ENCODE measurements at regions not wholly inside any gene's neighbourhood (a gene's known extent, or its start where the extent isn't known, plus 50 kb on each side); places are given as distances from the start of the nearest gene placed in this dataset.

DNA sequence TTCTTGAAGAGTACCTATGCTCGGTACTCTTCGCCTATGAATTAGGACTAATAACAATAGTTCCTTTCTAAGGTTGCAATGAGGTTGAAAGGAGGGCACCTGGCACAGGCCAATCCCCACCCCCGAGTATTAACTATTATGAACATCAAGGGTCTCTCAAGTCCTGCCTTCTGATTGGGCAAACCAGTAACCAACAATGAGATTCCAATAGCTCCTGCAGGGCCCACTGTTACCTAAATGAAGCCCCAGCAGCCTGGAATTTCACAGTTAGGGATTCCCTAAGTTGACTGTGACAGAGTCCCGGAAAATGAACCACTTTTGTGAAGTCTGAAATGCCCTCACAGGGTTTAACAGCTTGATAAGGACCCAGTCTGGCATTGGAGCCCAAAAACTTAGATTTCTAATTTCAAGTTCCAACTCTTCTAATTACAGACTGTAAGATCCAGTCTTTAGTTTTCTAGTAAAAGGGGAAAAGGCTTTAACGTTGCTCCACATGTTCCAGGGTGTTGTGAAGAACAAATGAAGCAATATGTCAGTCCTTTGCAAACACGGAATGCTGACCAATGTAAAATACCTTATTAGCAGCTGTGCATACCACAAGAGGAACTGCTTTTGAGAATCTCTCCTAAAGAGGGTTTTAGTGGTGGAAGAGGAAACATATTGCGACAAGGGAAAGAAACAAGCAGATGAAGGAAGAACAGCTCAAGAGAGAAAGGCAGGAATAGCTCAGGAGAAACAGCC, 277.7 kb upstream of the MAP2 start:
- TF ChIP-seq, protein P1, sequence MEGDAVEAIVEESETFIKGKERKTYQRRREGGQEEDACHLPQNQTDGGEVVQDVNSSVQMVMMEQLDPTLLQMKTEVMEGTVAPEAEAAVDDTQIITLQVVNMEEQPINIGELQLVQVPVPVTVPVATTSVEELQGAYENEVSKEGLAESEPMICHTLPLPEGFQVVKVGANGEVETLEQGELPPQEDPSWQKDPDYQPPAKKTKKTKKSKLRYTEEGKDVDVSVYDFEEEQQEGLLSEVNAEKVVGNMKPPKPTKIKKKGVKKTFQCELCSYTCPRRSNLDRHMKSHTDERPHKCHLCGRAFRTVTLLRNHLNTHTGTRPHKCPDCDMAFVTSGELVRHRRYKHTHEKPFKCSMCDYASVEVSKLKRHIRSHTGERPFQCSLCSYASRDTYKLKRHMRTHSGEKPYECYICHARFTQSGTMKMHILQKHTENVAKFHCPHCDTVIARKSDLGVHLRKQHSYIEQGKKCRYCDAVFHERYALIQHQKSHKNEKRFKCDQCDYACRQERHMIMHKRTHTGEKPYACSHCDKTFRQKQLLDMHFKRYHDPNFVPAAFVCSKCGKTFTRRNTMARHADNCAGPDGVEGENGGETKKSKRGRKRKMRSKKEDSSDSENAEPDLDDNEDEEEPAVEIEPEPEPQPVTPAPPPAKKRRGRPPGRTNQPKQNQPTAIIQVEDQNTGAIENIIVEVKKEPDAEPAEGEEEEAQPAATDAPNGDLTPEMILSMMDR (conservative IDR thresholded peaks at IDR 0.05; ENCODE audit: low read depth, low read length), result no peak
- no peak for TF ChIP-seq EZH2 (IDR thresholded peaks at IDR 0.05; ENCODE audit: borderline replicate concordance, low read depth, low read length, poor library complexity, severe bottlenecking)
- no peak for DNase-seq (ENCODE audit: low spot score)
- intact Hi-C loops (cut with micrococcal nuclease; ENCODE audit: unreplicated experiment), result no loop called here
- no peaks in the 10 kb centered on the region for H3K36me3 ChIP-seq (ENCODE audit: insufficient read depth, low read length, poor library complexity, severe bottlenecking)
- no TSS peak for BruUV-seq (replicated peaks)
- no peak overlapping the region for H3K4me3 ChIP-seq (ENCODE audit: low read depth, low read length, poor library complexity, severe bottlenecking)
- H3K27me3 ChIP-seq (replicated peaks; ENCODE audit: insufficient read depth, low read depth, low read length, poor library complexity), result peaks cover 55% of the 10 kb centered on the region
- no peak overlapping the region for H3K27ac ChIP-seq (ENCODE audit: low read depth, low read length, poor library complexity, severe bottlenecking)
- POLR2A ChIA-PET (ENCODE audit: low non-redundant PET), result no interaction called here
- CTCF ChIA-PET, result no interaction called here
- no peaks in the 10 kb centered on the region for H3K9me3 ChIP-seq (ENCODE audit: low read depth, low read length, poor library complexity, severe bottlenecking)
- no peaks in the 10 kb centered on the region for H3K4me1 ChIP-seq (ENCODE audit: insufficient read depth, low read length, poor library complexity, severe bottlenecking)

DNA sequence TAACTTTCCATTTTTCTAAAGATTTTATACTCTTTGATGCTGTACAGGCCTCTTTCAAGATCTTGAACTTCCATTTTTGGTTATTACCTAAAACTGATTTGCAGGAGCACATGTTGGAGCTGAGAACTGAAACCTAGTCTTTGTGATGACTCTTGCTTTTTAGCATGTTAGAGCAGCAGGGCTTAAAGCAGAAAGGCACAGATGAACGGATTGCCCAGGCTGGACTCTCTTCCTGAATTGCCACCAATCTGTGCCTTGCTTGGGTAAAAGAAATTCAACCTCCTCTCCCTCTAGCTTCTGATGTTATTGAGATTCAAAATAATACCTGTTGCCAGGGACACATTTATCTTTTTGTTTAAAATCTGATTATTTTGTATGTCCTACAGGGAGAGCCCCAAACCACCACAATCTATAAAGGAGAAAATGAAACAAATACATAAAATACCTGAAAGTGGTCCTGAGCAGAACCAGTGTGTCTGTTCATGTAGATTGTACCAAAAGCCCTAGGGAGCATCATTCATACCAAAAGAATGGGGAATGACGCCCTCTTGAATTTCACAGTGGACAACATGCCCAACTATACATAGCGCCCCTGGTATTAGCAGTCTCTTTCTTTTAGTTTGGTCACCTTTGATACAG, 277.0 kb upstream of the MAP2 start:
- CTCF ChIA-PET, result no interaction called here

GRCh38 chr2:209147981-209148380, 275.9 kb upstream of the MAP2 start:
- DNase-seq (ENCODE audit: low spot score), result peak; percentile 2
- TF ChIP-seq, protein P1 (conservative IDR thresholded peaks at IDR 0.05; ENCODE audit: low read depth, low read length), result no peak
- no peak for TF ChIP-seq EZH2 (IDR thresholded peaks at IDR 0.05; ENCODE audit: borderline replicate concordance, low read depth, low read length, poor library complexity, severe bottlenecking)
- ChIA-PET POLR2A (ENCODE audit: low non-redundant PET) (no interaction called here), CTCF (no interaction called here)
- no peak overlapping the region for H3K4me3 ChIP-seq (ENCODE audit: low read depth, low read length, poor library complexity, severe bottlenecking)
- peaks cover 44% of the 10 kb centered on the region for H3K27me3 ChIP-seq (replicated peaks; ENCODE audit: insufficient read depth, low read depth, low read length, poor library complexity)
- no TSS peak for BruUV-seq (replicated peaks)
- H3K9me3 ChIP-seq (ENCODE audit: low read depth, low read length, poor library complexity, severe bottlenecking), result no peaks in the 10 kb centered on the region
- intact Hi-C loops (cut with micrococcal nuclease; ENCODE audit: unreplicated experiment), result no loop called here
- H3K4me1 ChIP-seq (ENCODE audit: insufficient read depth, low read length, poor library complexity, severe bottlenecking), result no peaks in the 10 kb centered on the region
- no peaks in the 10 kb centered on the region for H3K36me3 ChIP-seq (ENCODE audit: insufficient read depth, low read length, poor library complexity, severe bottlenecking)
- H3K27ac ChIP-seq (ENCODE audit: low read depth, low read length, poor library complexity, severe bottlenecking), result no peak overlapping the region

More for the DNA sequence above, 277.0 kb upstream of the MAP2 start:
- no TSS peak for BruUV-seq (replicated peaks)
- intact Hi-C loops (cut with micrococcal nuclease; ENCODE audit: unreplicated experiment), result no loop called here
- H3K9me3 ChIP-seq (ENCODE audit: low read depth, low read length, poor library complexity, severe bottlenecking), result no peaks in the 10 kb centered on the region
- no peaks in the 10 kb centered on the region for H3K4me1 ChIP-seq (ENCODE audit: insufficient read depth, low read length, poor library complexity, severe bottlenecking)
- POLR2A ChIA-PET (ENCODE audit: low non-redundant PET), result no interaction called here
- DNase-seq (ENCODE audit: low spot score), result no peak
- no peaks in the 10 kb centered on the region for H3K36me3 ChIP-seq (ENCODE audit: insufficient read depth, low read length, poor library complexity, severe bottlenecking)
- no peak overlapping the region for H3K27ac ChIP-seq (ENCODE audit: low read depth, low read length, poor library complexity, severe bottlenecking)
- TF ChIP-seq, protein P1 (conservative IDR thresholded peaks at IDR 0.05; ENCODE audit: low read depth, low read length), result no peak
- no peak for TF ChIP-seq EZH2 (IDR thresholded peaks at IDR 0.05; ENCODE audit: borderline replicate concordance, low read depth, low read length, poor library complexity, severe bottlenecking)
- H3K27me3 ChIP-seq (replicated peaks; ENCODE audit: insufficient read depth, low read depth, low read length, poor library complexity), result peaks cover 55% of the 10 kb centered on the region
- H3K4me3 ChIP-seq (ENCODE audit: low read depth, low read length, poor library complexity, severe bottlenecking), result no peak overlapping the region

Measured in A673 (cell line).